ENCODE measurements at regions not wholly inside any gene's neighbourhood (a gene's known extent, or its start where the extent isn't known, plus 50 kb on each side); places are given as distances from the start of the nearest gene placed in this dataset.

- FAIRE-seq = no peak
- Histone ChIP-seq H3K4me2 (ENCODE audit: low read depth, low read length) (no peak overlapping the region), H3K4me3 (replicated peaks in 1 of 3; ENCODE audit: insufficient read depth in 1 of 3, low read depth in 2 of 3, low read length in 3 of 3) (no peak overlapping the region), H3K27me3 (ENCODE audit: control insufficient read depth in 1 of 2, insufficient read depth in 2 of 2, low read length in 2 of 2) (no peaks in the 10 kb centered on the region), H4K20me1 (ENCODE audit: insufficient read depth, low read length) (no peaks in the 10 kb centered on the region), H3K9ac (ENCODE audit: insufficient read depth, low read depth, low read length) (no peak overlapping the region), H2AFZ (ENCODE audit: low read length) (no peak overlapping the region), H3K36me3 (replicated peaks in 1 of 2; ENCODE audit: control insufficient read depth in 1 of 2, insufficient read depth in 2 of 2, low read length in 2 of 2) (no peaks in the 10 kb centered on the region), H3K9me3 (ENCODE audit: low read length) (no peaks in the 10 kb centered on the region), H3K27ac (ENCODE audit: extremely low read length, insufficient read depth, low read length) (no peak overlapping the region), H3K79me2 (ENCODE audit: insufficient read depth, low read length) (no peaks in the 10 kb centered on the region), H3K4me1 (ENCODE audit: insufficient read depth, low read length) (peaks cover 93% of the 10 kb centered on the region)
- CTCF ChIA-PET (ENCODE audit: low intra/inter-chr PET ratio, low total read pairs) = no interaction called here
- ATAC-seq = no peak
- POLR2A ChIA-PET = interaction anchor here (2.1 kb wide), 1 partner anchor 68 kb away, joined by 5 read pairs; no protein-coding TSS in a partner anchor
- in situ Hi-C loops (cut with HindIII; ENCODE audit: extremely low pct_ligation_motif_present, low pct_unique_long_range_greater_than_20kb) = no loop called here
- TF ChIP-seq USF2 (IDR thresholded peaks at IDR 0.05; ENCODE audit: low read depth, low read length) (no peak), USF2 (CRISPR knock-in tag; IDR thresholded peaks at IDR 0.05; ENCODE audit: borderline replicate concordance) (no peak), HNRNPL (IDR thresholded peaks at IDR 0.05; ENCODE audit: low read depth, low read length) (0 out of 2 replicates have a peak, but pooled peaks have one; percentile 57), ZNF205 (CRISPR knock-in tag; IDR thresholded peaks at IDR 0.05) (peak; percentile 78; the same call in 1 of the 2 replicates), ZNF317 (CRISPR knock-in tag; IDR thresholded peaks at IDR 0.05) (no peak), CERS6 (CRISPR knock-in tag; IDR thresholded peaks at IDR 0.05) (no peak)
- TF ChIP-seq, protein P1, sequence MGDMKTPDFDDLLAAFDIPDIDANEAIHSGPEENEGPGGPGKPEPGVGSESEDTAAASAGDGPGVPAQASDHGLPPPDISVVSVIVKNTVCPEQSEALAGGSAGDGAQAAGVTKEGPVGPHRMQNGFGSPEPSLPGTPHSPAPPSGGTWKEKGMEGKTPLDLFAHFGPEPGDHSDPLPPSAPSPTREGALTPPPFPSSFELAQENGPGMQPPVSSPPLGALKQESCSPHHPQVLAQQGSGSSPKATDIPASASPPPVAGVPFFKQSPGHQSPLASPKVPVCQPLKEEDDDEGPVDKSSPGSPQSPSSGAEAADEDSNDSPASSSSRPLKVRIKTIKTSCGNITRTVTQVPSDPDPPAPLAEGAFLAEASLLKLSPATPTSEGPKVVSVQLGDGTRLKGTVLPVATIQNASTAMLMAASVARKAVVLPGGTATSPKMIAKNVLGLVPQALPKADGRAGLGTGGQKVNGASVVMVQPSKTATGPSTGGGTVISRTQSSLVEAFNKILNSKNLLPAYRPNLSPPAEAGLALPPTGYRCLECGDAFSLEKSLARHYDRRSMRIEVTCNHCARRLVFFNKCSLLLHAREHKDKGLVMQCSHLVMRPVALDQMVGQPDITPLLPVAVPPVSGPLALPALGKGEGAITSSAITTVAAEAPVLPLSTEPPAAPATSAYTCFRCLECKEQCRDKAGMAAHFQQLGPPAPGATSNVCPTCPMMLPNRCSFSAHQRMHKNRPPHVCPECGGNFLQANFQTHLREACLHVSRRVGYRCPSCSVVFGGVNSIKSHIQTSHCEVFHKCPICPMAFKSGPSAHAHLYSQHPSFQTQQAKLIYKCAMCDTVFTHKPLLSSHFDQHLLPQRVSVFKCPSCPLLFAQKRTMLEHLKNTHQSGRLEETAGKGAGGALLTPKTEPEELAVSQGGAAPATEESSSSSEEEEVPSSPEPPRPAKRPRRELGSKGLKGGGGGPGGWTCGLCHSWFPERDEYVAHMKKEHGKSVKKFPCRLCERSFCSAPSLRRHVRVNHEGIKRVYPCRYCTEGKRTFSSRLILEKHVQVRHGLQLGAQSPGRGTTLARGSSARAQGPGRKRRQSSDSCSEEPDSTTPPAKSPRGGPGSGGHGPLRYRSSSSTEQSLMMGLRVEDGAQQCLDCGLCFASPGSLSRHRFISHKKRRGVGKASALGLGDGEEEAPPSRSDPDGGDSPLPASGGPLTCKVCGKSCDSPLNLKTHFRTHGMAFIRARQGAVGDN (CRISPR knock-in tag; IDR thresholded peaks at IDR 0.05) = peak; percentile 31; the same call in 1 of the 2 replicates
- TF ChIP-seq, protein P2, sequence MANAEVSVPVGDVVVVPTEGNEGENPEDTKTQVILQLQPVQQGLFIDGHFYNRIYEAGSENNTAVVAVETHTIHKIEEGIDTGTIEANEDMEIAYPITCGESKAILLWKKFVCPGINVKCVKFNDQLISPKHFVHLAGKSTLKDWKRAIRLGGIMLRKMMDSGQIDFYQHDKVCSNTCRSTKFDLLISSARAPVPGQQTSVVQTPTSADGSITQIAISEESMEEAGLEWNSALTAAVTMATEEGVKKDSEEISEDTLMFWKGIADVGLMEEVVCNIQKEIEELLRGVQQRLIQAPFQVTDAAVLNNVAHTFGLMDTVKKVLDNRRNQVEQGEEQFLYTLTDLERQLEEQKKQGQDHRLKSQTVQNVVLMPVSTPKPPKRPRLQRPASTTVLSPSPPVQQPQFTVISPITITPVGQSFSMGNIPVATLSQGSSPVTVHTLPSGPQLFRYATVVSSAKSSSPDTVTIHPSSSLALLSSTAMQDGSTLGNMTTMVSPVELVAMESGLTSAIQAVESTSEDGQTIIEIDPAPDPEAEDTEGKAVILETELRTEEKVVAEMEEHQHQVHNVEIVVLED (CRISPR knock-in tag; IDR thresholded peaks at IDR 0.05; ENCODE audit: borderline replicate concordance) = no peak
- no peak for DNase-seq (ENCODE audit: low spot score)
- BruUV-seq (replicated peaks) = no TSS peak
- 90% methylated on average over 2 of the region's 5 CpGs for WGBS (ENCODE audit: low lambda C conversion rate)
- intact Hi-C loops (cut with micrococcal nuclease; ENCODE audit: unreplicated experiment) = loop anchor here (5.0 to 10.0 kb wide), 2 partner anchors 163 to 325 kb away; partner anchors contain the start of gene RHOU
Measured at GRCh38 chr1:229062135-229062534, 208.8 kb upstream of the RAB4A start.

Data from HepG2 (cell line).